ENCODE measurements at regions not wholly inside any gene's neighbourhood (a gene's known extent, or its start where the extent isn't known, plus 50 kb on each side); places are given as distances from the start of the nearest gene placed in this dataset.

- TF ChIP-seq CTCF (IDR thresholded peaks at IDR 0.05; ENCODE audit: insufficient read depth, low read depth, low read length) (no peak), EZH2 (IDR thresholded peaks at IDR 0.05; ENCODE audit: insufficient read depth, low read length) (no peak)
Measured at GRCh38 chr7:68821846-68822245, 776.4 kb upstream of the AUTS2 start.

All from astrocyte (in vitro differentiated cells and primary cell).